A549 (cell line): ENCODE measurements at regions not wholly inside any gene's neighbourhood (a gene's known extent, or its start where the extent isn't known, plus 50 kb on each side); places are given as distances from the start of the nearest gene placed in this dataset.

Experiments used
- ATAC-seq, 2 experiments: fragments of 200-7000 bp in 1 of 2; fragments of >200 bp in 1 of 2; cut with Nextera tagmentation in 1 of 2; cut with Tn5 transposase in 1 of 2; 3 replicates each; pipeline versions ENCODE4 v1.8.0 to v1.9.1; 2018 to 2020; ENCODE audit warnings: mild to moderate bottlenecking in 1 of 2, moderate library complexity in 1 of 2
- CTCF ChIA-PET: fragments of 300-600 bp; sonication (Branson Sonifier 250); formaldehyde crosslinking; extraction: SDS; loops from one replicate; lab custom pipeline; 2021; ENCODE audit warnings: antibody characterized with exemption, inconsistent platforms; lab: Yijun Ruan, JAX
- POLR2A ChIA-PET: fragments of 350-600 bp; formaldehyde crosslinking; extraction: SDS; loops from one replicate; lab custom pipeline; 2021; ENCODE audit warnings: antibody characterized with exemption, inconsistent platforms; lab: Yijun Ruan, JAX
- DNase-seq, 2 experiments: peaks; one replicate each; pipeline versions ENCODE4 v3.0.0 to v3.0.0-alpha.2; 2011 to 2016; ENCODE audit warnings: low read depth in 1 of 2, low spot score in 1 of 2
- FAIRE-seq: peaks from 2 replicates; lab custom pipeline; 2011; peaks lifted over from hg19 to GRCh38; lab: Jason Lieb, UNC
- H3K27ac ChIP-seq, 2 experiments: fragments of >200 bp; sonication (Bioruptor Twin); formaldehyde crosslinking; 3 replicates each; pipeline ENCODE4 v1.5.1; 2016 to 2017
- H3K4me1 ChIP-seq: fragments of >200 bp; sonication (Bioruptor Twin); formaldehyde crosslinking; 3 replicates; pipeline ENCODE4 v1.6.1; 2016
- H3K4me2 ChIP-seq: fragments of >200 bp; sonication (Bioruptor Twin); formaldehyde crosslinking; 3 replicates; pipeline ENCODE4 v1.6.1; 2016
- H3K4me3 ChIP-seq: fragments of >200 bp; sonication (Bioruptor Twin); formaldehyde crosslinking; 3 replicates; pipeline ENCODE4 v1.5.1; 2016
- H3K9me3 ChIP-seq: fragments of >200 bp; sonication (Bioruptor Twin); formaldehyde crosslinking; 3 replicates; pipeline ENCODE4 v1.6.1; 2016
- ATOH8 ChIP-seq: fragments of 250-450 bp; sonication (Bioruptor Pico); IDR thresholded peaks from 2 replicates; pipeline ENCODE4 v1.5.0; 2020; ENCODE audit warnings: low read depth, mild to moderate bottlenecking, moderate library complexity
- CBX8 ChIP-seq: fragments of 200-600 bp; sonication (generic); IDR thresholded peaks from 2 replicates; pipeline ENCODE4 v1.6.1; 2016
- CHD4 ChIP-seq: fragments of 200-600 bp; sonication (generic); IDR thresholded peaks from 2 replicates; pipeline ENCODE4 v1.6.1; 2016; ENCODE audit warnings: antibody characterized with exemption, mild to moderate bottlenecking, borderline replicate concordance
- EHMT2 ChIP-seq: fragments of 200-600 bp; sonication (generic); IDR thresholded peaks from 2 replicates; pipeline ENCODE4 v1.6.1; 2016; ENCODE audit warnings: antibody characterized with exemption, low read depth, mild to moderate bottlenecking, moderate library complexity
- EP300 ChIP-seq, 2 experiments: fragments of >200 bp; sonication (Bioruptor Twin); formaldehyde crosslinking; IDR thresholded peaks; 2 replicates in 1 of 2; 3 replicates in 1 of 2; pipeline ENCODE4 v1.6.1; 2016 to 2017
- ESRRA ChIP-seq: fragments of 150-350 bp; IDR thresholded peaks from 2 replicates; pipeline ENCODE4 v1.6.1; 2014; ENCODE audit warnings: mild to moderate bottlenecking, low read length, borderline replicate concordance
- FOSL2 ChIP-seq, 2 experiments: fragments of 450-650 bp in 1 of 2; fragments of >200 bp in 1 of 2; sonication (Bioruptor Twin) in 1 of 2; formaldehyde crosslinking; IDR thresholded peaks; 2 replicates each; pipeline versions ENCODE4 v1.5.0 to v1.6.1; 2016 to 2020; ENCODE audit warnings: mild to moderate bottlenecking in 1 of 2, moderate library complexity in 1 of 2
- FOXS1 ChIP-seq: fragments of 250-450 bp; sonication (Bioruptor Pico); IDR thresholded peaks from 2 replicates; pipeline ENCODE4 v1.5.0; 2020; ENCODE audit warnings: mild to moderate bottlenecking, moderate library complexity
- HOXA7 ChIP-seq: fragments of 250-450 bp; sonication (Bioruptor Pico); IDR thresholded peaks from 2 replicates; pipeline ENCODE4 v1.5.0; 2020; ENCODE audit warnings: mild to moderate bottlenecking, moderate library complexity
- HOXB5 ChIP-seq: fragments of 250-450 bp; sonication (Bioruptor Pico); IDR thresholded peaks from 2 replicates; pipeline ENCODE4 v1.5.0; 2020; ENCODE audit warnings: mild to moderate bottlenecking, moderate library complexity
- JUN ChIP-seq, 2 experiments: fragments of >200 bp; sonication (Bioruptor Twin); formaldehyde crosslinking; IDR thresholded peaks; 2 replicates in 1 of 2; 3 replicates in 1 of 2; pipeline ENCODE4 v1.6.1; 2016 to 2017
- MAX ChIP-seq: IDR thresholded peaks from 2 replicates; pipeline ENCODE4 v1.6.1; 2012
- MAZ ChIP-seq: fragments of 150-350 bp; IDR thresholded peaks from 2 replicates; pipeline ENCODE4 v1.6.1; 2014; ENCODE audit warnings: antibody characterized with exemption, low read depth, low read length, borderline replicate concordance
- MYC ChIP-seq: IDR thresholded peaks from 2 replicates; pipeline ENCODE4 v1.6.1; 2012; ENCODE audit warnings: mild to moderate bottlenecking, inconsistent platforms, low read length, improper control_type of control experiment, borderline replicate concordance
- NFE2L2 ChIP-seq: fragments of 150-350 bp; conservative IDR thresholded peaks from 2 replicates; pipeline ENCODE4 v1.6.1; 2014; ENCODE audit warnings: low read length
- POLR2A ChIP-seq: IDR thresholded peaks from 2 replicates; pipeline ENCODE4 v1.6.1; 2012; ENCODE audit warnings: mild to moderate bottlenecking, low read length
- POLR2AphosphoS2 ChIP-seq: conservative IDR thresholded peaks from 2 replicates; pipeline ENCODE4 v1.6.1; 2012; ENCODE audit warnings: low read length, improper control_type of control experiment, inconsistent platforms
- RARB ChIP-seq: fragments of 250-450 bp; sonication (Bioruptor Pico); IDR thresholded peaks from 2 replicates; pipeline ENCODE4 v1.8.0; 2021; ENCODE audit warnings: mild to moderate bottlenecking, moderate library complexity
- RFX5 ChIP-seq: fragments of 450-650 bp; IDR thresholded peaks from 2 replicates; pipeline ENCODE4 v1.7.1; 2014; ENCODE audit warnings: antibody characterized with exemption, mild to moderate bottlenecking, moderate library complexity
- RNF2 ChIP-seq: fragments of 200-600 bp; sonication (generic); IDR thresholded peaks from 2 replicates; pipeline ENCODE4 v1.6.1; 2016; ENCODE audit warnings: low read depth, mild to moderate bottlenecking, antibody characterized with exemption, moderate library complexity, borderline replicate concordance
- SREBF2 ChIP-seq: fragments of 450-650 bp; IDR thresholded peaks from 2 replicates; pipeline ENCODE4 v1.6.1; 2014; ENCODE audit warnings: mild to moderate bottlenecking, moderate library complexity
- ZFP36 ChIP-seq: fragments of 450-650 bp; IDR thresholded peaks from 2 replicates; pipeline ENCODE4 v1.6.1; 2014; ENCODE audit warnings: borderline replicate concordance; ENCODE audit not compliant: partially characterized antibody
- ZNF302 ChIP-seq: fragments of 250-450 bp; sonication (Bioruptor Pico); IDR thresholded peaks from 2 replicates; pipeline ENCODE4 v1.9.0; 2021; ENCODE audit warnings: inconsistent platforms, mild to moderate bottlenecking, moderate library complexity
- WGBS: methylation state at CpG from one replicate; pipeline ENCODE4 v1.1.6; 2017; ENCODE audit errors: missing lambda C conversion rate; 5-methylcytosine and 5-hydroxymethylcytosine counted together
- TF ChIP-seq, protein P1 (sequence below): fragments of 250-450 bp; sonication (Bioruptor Pico); IDR thresholded peaks from 2 replicates; pipeline ENCODE4 v1.5.0; 2021; ENCODE audit warnings: mild to moderate bottlenecking, moderate library complexity, borderline replicate concordance
- TF ChIP-seq, protein P2 (sequence below): fragments of 450-650 bp; IDR thresholded peaks from 2 replicates; pipeline ENCODE4 v1.6.1; 2014; ENCODE audit warnings: antibody characterized with exemption

GRCh38 chr1:214187121-214187900 lies 93.6 kb upstream of the SMYD2 start:
- TF ChIP-seq CHD4 (no peak), ZFP36 (peak; percentile 17), RNF2 (0 out of 2 replicates have a peak, but pooled peaks have one; percentile 53), CBX8 (peak; percentile 75; the same call in 1 of the 2 replicates), NFE2L2 (no peak)
- TF ChIP-seq, all 56 proteins: peak for 3
- Histone ChIP-seq H3K4me2 (peak overlapping the region; percentile 75), H3K4me1 (no peaks in the 10 kb centered on the region), H3K27ac (no peak overlapping the region), H3K4me3 (peak overlapping the region; percentile 30), H3K9me3 (peaks cover 4% of the 10 kb centered on the region; the same call in 1 of the 3 replicates)
- DNase-seq: no peak
- POLR2A ChIA-PET: no interaction called here
- no peak for FAIRE-seq
- peak; percentile 43 to 65; a peak in 5 of 6 replicates for ATAC-seq
- CTCF ChIA-PET: interaction anchor here (0.7 to 1.3 kb wide), 2 partner anchors 64 to 74 kb away, joined by 3 read pairs; no protein-coding TSS in a partner anchor
- WGBS: 31% methylated on average over 30 of the region's 51 CpGs

- peak; percentile 37 to 53; a peak in 4 of 6 replicates for ATAC-seq
- POLR2A ChIA-PET: no interaction called here
- DNase-seq: no peak
- no peaks in the 10 kb centered on the region for H3K4me1 ChIP-seq
- WGBS: 44% methylated on average over 7 of the region's 7 CpGs
- CTCF ChIA-PET: interaction anchor here (0.7 kb wide), 1 partner anchor 73 kb away, joined by 3 read pairs; no protein-coding TSS in a partner anchor
- no peak for FAIRE-seq
- TF ChIP-seq SREBF2 (no peak), MAZ (no peak), RARB (no peak), JUN (IDR thresholded peaks at IDR 0.05) (no peak), ATOH8 (CRISPR knock-in tag) (no peak), EHMT2 (no peak), MYC (no peak), POLR2AphosphoS2 (no peak), MAX (no peak), ZNF302 (CRISPR knock-in tag) (no peak), FOXS1 (CRISPR knock-in tag) (no peak), ESRRA (no peak), FOSL2 (IDR thresholded peaks at IDR 0.05) (no peak), FOSL2 (CRISPR knock-in tag; IDR thresholded peaks at IDR 0.05) (no peak), EP300 (IDR thresholded peaks at IDR 0.05) (no peak), POLR2A (no peak), HOXB5 (CRISPR knock-in tag) (no peak), HOXA7 (CRISPR knock-in tag) (no peak), RFX5 (no peak)
- TF ChIP-seq, protein P1, sequence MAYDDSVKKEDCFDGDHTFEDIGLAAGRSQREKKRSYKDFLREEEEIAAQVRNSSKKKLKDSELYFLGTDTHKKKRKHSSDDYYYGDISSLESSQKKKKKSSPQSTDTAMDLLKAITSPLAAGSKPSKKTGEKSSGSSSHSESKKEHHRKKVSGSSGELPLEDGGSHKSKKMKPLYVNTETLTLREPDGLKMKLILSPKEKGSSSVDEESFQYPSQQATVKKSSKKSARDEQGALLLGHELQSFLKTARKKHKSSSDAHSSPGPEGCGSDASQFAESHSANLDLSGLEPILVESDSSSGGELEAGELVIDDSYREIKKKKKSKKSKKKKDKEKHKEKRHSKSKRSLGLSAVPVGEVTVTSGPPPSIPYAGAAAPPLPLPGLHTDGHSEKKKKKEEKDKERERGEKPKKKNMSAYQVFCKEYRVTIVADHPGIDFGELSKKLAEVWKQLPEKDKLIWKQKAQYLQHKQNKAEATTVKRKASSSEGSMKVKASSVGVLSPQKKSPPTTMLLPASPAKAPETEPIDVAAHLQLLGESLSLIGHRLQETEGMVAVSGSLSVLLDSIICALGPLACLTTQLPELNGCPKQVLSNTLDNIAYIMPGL: no peak
- TF ChIP-seq, protein P2, sequence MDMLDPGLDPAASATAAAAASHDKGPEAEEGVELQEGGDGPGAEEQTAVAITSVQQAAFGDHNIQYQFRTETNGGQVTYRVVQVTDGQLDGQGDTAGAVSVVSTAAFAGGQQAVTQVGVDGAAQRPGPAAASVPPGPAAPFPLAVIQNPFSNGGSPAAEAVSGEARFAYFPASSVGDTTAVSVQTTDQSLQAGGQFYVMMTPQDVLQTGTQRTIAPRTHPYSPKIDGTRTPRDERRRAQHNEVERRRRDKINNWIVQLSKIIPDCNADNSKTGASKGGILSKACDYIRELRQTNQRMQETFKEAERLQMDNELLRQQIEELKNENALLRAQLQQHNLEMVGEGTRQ: no peak
- TF ChIP-seq, all 56 proteins: peak for 0
- Histone ChIP-seq H3K4me2 (no peak overlapping the region), H3K4me3 (no peak overlapping the region), H3K9me3 (peaks cover 3% of the 10 kb centered on the region; the same call in 1 of the 3 replicates), H3K27ac (no peak overlapping the region)
Observed at GRCh38 chr1:214187933-214188332, 93.0 kb upstream of the SMYD2 start.
